ENCODE measurements at regions not wholly inside any gene's neighbourhood (a gene's known extent, or its start where the extent isn't known, plus 50 kb on each side); places are given as distances from the start of the nearest gene placed in this dataset.

DNA sequence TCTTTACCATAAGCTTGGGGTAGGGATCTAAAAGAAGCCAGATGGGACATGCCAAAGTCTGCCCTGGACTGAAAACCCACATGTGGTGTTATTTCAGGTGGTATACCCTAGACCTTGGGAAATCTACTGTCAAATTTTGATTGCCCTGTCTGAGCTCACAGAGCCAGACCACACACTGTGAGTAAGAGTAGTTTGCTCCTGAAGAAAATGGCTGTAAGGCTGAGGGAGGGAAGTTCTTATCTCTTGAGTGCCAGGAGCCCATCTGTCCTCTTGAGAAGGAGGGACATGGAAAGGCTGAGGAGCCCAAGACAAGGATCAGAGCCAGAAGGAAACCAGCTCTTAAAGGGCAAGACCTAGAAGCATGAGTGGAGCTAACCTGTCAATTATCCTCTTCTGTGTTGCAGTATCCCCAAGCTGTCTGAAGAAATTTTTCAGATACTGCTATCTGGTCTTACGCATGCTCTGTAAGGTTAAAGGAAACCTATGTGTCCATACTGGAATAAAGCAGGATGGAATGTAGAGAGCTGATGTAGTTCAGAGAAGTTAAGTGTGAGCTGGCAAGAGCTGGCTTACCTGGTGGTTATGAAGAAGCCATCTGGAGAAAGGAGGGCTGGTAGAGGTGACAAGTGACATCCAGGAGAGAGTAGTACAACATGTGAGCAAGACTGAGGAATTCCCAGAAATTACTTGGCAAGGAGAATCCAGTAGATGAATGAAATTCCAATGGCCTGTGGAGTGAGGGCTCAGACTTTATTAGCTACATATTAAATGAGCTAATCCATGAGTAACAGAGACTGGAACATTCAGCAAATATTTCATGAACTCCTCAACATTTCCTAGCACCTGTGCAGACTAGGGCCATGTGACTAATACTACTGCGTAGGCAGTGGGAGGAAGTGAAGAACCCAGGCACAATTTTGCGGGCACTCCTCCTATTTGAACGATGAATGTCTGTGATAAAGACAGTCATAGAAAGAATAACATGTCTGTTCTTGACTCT, 389.1 kb upstream of the KIF2A start:
- no peak for DNase-seq

DNA sequence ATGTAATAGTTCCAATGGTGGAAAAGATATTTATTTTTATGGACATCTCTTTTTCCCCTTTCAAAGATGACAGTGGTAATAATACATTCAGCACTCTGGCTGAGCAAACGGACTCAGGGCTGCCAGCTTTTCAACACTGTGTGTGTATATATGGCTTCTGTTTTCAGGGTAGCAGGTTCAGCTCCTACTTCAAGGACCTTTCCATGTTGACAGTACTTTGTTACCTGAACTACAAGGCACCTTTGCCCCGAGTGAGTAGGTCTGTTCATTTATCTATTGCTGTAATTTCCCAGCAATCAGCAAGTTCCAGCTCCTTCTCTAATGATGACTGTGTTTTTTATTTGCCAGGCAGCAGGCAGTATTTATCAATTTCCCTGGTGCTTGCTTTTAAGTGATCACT, 387.4 kb upstream of the KIF2A start:
- DNase-seq, result no peak

DNA sequence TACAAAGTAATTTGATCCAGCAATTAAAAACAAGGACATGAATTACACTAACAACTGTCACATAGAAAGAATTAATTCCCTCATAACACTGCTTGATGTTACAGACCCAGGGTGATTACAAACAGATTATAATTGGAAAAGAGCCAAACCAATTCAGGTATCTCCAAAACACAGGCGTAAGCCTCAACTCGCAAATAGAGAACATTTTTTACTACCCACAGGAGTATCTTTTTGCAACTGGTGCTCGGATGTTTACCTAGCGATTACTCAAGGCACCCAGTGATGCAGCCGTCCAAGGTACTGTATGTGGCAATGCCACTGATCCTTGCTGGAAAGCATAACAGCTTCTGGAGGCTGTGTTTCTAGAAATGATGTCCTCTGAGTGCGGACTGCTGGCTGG, 386.1 kb upstream of the KIF2A start:
- DNase-seq, result no peak

DNA sequence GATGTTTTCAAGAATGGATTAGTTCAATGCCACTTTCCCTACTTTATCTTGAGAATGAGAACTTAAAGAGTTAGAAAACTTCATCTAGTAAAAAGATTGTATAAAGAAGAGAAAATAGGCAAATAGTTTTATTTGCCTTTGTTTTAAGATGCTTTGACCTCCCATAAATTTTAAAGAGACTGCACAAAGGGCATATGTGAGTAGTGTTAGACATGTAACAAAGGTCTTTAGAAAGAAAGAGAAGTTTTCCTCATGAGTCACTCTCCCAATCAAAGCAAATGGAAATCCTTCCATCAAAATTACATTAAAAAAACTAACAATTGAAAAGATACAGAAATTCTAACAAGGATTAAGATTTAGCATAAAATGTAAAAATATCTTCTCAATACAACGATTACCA, 381.8 kb upstream of the KIF2A start:
- no peak for DNase-seq

DNA sequence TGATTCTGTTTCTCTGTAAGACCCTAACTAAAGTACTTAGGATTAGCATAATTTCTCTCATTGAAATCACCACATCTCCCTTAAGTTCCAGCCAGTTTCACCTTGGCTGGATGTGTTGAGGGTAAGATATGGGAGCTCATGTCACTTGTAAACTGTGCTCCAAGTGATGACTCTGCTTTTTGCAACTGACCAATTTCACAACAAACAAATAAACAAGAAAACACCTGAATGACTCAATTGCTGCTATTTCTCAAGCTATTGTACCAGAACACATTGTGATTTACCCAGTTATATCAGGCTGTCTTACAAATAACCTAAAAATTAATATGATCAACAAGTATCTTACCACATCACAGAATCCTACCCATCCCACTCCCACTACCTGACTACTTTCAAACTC, 379.1 kb upstream of the KIF2A start:
- DNase-seq, result no peak

DNA sequence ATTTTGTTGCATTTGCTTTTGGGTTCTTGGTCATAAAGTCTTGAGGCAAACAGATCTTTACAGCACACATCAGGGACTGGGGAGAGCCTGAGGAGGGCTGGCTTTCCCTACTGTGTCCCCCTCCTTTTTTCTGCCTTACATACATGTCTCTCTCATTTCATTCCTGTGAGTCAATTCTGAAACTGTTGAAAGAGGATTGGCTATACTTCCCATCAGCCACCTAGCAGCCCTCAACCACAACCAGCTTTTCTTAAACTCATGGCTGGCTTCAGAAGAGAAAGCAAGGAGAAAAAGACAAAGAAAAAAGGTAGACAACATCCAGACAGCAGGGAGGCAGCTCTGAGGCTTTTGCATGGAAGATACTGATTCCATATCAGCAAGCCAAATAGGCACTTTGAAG, 374.8 kb upstream of the KIF2A start:
- DNase-seq, result no peak

DNA sequence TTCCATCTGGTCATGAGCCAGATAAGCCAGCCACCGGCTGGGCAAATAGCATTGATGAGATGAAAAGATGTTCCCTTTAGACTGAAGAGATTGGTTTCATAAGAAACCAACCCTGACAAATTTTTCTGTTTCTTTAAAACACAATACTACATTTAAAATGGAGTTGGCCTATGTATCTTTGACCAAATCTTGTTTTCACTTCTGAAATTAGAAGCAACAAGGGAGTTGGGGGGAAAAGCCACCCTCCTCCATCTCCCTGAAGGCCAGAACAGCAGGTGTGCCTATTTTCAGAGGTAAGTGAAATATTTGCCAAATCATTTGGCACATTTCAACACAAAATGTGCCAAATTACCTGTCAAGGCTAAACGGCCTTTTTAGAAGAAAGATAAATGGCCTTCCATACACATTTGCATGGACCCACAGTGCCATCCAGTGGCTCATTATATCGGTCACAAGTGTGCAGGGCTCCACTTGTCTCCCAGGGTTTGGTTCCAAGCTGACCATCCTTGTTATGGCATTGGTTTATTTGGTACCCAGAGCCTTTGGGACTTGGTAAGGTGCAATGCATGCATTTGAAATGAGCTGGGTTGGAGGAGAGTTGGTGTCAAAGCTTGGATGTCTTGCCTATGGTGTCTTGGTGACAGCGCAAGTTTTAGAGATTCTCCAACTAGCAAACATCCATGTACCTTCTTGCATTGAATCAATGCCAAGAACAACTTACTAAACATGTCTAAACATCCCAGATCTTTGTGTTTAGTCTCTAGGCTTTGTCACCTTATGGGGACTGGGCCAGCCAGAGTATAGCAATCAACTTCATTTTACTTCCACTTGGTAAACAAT, 372.0 kb upstream of the KIF2A start:
- DNase-seq, result peak; percentile 46 to 59

DNA sequence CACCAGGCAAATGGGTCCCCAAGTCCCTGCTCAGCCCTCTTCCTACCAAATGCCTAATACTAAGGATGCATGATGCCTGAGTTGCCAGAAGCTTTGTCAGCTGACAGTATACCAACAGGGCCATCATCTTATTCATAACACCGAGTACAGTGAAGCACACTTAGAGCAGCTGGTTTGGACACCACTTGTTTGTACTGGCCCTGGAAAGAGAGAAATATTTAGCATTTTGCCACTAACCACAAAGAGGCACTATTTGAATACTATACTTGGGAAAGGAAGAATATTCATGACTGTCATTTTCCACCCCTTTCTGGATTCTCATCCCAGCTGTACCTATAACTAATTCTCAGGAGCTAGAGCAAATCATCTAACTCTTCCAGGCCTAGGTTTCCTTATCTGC, 364.4 kb upstream of the KIF2A start:
- DNase-seq, result no peak

DNA sequence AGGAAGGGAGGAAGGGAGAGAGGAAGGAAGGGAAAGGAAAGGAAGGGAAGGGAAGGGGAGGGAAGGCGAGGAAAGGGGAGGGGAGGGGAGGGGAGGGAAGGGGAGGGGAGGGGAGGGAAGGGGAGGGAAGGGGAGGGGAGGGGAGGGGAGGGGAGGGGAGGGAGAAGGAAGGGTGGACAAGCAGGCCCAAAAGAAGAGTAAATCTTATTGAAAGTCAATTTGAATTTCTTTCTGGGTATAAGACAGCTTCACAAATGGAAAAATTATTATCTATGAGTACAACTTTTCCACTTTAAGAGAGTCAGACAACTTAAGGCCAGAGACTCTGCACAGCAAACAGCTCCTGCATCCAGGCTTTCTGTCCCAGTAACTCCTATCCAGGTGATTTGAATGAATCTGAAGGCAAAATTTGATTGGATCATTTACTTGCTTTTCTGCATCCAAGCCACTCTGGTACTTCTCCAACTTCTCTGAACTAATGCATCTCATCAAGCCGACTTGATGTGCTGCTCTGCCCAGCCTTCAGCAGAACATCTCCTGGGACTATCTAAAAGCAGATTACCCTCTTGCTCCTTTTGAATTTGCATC, 363.4 kb upstream of the KIF2A start:
- DNase-seq, result no peak

DNA sequence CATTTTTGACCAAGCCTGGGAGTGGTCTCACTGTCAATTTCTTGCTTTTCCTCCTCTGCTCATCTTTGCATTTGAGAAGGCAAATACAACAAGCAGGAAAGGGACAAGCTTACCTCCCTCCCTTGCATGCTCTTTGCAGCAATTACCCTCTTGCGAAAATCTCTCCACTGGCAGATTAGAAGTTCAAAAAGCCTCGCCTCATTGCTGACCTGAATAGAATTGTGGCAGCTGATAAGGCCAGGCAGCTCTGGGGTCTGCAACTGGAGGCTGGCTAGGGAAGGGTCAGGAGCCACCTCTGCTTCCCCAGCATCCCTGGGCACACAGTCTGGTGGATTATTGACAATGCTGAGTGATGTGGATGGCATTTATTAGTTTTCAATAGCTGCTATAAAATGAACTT, 362.3 kb upstream of the KIF2A start:
- no peak for DNase-seq

DNA sequence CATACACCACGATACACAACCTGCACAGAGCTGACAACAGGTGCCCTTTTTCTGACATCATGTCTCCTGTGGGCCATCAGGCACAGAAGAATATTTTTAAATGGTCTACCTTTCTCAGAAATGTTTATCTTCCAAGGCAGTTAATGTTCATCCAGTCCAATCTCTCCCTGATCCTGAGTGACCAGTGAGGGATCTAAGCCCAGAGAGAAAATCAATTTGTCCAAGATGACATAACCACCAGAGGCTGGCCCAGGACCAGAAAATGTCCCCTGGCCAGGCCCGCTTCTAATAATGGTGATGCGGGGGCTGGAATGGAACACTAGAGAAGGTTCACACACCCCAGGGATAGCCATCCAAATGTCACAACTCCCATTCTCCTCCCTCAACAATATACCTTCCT, 357.9 kb upstream of the KIF2A start:
- no peak for DNase-seq

DNA sequence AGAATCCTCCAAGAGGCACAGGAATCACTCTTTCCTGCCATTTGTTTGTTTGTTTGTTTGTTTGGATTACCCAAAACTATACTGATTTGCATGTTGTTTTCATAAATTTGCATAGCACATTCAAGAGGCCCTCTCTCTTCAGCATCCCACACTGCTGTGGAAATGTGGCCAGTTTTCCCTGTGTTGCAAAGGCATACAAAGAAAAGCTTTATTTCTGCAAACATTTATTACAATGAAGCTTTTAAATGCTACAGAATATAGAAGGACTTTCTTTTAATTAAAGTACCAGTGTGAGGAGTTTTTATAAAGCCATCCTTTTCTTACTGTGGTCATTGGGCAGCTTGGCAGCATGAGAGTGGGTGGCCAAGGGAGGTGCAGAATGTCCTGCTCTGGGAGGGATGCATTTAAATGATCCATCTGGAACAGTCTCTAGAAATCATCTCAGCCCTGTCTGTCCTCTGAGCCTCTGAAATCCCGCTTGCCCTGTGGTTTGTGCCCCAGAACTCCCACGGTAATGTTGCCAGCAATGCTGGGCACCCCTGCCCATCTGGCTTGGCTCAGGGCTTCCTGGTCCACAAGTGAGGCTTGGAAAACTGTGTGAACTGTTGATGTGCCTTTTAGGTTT, 356.8 kb upstream of the KIF2A start:
- DNase-seq, result no peak

DNA sequence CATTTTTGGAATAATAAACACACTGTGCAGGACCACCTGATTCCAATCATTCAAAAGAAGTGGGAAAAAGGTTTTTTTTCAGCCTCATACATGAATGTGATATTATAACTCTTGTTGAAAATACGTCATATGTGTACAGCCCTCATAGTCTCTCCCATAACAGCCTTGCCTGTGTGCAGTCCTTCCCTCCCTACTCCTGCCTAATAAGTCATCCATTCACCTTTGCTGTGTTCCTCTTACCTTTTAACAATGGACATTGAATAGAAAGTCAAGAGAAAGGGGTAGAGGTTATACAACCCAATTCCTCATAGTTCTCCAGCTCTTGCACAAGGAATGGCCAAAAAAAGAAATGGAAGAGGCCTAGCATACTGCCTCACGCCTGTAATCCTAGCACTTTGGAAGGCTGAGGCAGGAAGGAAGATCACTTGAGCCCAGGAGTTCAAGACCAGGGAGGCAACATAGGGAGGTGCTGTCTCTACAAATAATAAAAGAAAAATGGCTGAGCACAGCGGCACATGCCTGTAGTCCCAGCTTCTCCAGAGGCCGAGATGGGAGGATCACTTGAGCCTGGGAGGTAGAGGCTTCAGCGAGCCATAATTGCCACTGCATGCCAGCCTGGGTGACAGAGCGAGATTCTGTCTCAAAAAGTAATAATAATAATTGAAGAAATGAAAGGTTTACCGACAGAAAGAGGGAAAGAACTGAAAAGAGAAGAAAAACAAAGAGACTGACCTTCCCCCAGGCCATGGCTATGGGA, 356.1 kb upstream of the KIF2A start:
- DNase-seq, result no peak

DNA sequence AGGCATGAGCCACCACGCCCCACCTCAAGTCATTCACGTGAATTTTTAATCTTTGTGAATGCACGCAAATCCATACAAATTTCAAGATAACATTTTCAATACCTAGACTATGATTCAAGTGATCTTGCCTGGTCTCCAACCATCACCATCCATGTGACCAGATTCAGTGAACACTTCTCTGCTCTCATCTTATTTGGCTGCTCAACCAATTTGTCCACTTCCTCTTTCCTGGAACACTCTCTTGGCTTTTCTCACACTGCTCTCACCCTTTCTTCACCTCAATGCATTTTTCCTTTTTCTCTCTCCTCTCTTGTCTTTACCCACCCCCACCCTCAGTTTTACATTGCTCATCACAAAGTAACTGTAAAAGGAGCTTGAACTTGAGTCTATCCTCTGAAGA, 354.7 kb upstream of the KIF2A start:
- no peak for DNase-seq

DNA sequence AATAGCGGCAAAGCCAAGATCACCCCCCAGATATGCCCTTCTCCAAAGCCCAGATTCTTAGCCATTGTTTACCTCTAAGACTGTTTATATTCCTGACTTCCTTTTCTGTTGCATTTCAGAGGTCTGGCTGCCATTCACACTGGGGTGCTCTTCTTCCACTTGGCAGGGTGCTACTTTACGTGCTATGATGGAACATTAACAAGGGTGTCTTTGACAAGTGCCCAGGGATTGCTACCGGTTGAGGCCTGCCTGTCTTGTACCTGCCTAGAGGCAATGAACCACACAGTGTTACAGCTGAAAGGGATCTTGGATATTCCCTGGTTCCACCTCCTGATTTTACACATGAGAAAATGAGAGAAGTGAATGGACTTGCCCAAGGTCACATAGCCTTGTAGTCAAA, 352.1 kb upstream of the KIF2A start:
- DNase-seq, result no peak

DNA sequence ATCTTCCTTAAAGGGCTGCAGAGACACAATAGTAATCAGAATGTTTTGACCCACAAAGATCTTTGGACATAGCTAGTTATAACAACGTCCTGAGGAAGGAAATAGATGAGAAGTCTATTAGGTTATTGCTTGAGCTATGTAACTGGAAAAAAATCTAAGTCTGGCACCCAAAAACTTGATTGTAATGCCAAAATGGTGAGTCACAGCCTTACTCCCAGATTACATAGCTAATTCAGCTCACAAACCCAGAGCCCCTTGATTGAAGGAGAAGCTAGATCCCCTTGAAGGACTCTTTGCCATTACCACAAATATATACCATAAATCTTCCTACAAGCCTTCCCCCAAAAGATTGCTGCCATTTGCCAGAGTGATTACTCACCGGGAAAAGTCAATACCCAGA, 341.8 kb upstream of the KIF2A start:
- DNase-seq, result no peak

DNA sequence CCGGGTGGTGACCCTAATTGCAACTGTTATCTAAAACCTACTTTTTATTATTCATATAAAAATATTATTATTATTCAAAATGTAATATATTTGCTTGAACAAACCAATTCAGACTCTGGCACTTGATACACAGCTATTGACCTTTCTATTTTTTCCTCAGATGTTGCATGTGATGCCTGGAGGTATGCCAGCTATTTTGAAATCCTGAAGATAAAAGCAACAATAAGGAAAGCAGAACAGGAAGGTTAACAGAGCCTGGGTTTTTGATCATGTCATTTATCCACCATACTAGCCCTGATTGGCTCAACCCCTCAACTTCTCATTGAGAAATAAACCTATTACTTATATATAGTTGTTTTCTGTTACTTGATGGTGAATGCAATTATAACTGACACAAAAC, 340.9 kb upstream of the KIF2A start:
- DNase-seq, result peak in 1 of 2 donors; percentile 2

DNA sequence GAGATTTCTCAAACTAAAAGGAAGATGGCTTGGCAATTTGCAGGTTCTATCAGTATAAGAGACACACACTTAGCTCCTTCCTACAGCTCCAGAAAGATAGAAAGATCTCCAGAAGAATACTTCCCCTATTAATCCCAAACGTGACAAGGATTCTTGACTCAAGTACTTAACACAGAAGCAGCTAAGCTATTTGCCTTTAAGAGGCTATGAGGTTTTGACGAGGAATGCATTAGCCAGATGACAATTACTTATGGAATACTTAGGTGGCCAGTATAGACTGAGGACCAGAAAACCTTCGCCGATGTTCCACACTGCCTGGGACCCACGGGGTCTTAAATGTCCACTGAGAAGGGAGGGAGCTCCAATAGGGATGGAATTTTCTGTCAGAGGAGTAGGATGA, 340.5 kb upstream of the KIF2A start:
- no peak for DNase-seq

DNA sequence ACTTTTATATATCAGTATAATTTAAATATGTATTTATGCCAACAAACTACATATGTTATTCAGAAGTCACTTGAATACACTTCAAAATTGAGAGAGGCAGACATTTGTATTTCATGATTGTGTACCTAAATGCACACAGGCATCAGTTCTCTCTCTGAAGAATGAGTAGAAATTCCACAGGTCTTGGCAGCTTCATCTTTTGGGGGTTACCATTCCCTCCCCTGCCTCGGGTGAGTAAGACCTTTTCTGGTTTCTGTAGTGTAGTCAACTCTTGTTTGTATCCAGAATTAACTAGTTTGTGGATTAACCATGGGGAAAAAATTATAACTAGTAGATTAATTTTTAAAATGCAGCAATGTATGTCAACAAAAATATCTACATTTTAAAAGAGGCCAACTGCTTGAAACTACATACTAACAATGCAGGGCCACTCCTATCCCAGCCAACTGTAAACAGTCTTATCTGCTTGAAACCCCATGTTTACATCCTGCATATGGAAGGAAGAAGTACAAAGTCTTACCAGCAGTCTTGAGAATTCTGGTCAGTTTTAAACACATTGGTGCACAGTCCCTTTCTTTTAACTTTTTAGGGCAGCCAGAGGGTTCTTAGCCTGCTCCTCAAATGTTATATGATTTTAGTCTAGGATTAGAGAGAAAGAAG, 339.6 kb upstream of the KIF2A start:
- no peak for DNase-seq

DNA sequence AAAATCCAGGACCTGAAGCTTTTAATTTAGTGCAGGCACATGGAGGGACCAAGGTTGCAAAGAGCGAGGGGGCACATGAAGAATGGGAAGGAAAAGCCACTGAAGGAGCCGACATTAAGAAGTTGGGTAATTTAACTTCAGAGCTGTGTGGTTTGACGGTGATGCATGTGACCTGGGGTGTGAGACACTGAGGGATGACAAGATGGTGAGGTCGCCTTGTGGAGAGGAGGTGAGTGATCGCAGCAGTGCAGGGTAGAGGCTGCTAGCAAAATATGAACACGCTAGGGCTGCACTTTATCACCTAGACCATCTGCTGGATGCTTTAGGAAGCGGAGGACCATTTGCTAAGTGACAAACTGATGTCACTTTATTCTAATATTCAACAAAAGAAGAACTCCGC, 339.0 kb upstream of the KIF2A start:
- no peak for DNase-seq

DNA sequence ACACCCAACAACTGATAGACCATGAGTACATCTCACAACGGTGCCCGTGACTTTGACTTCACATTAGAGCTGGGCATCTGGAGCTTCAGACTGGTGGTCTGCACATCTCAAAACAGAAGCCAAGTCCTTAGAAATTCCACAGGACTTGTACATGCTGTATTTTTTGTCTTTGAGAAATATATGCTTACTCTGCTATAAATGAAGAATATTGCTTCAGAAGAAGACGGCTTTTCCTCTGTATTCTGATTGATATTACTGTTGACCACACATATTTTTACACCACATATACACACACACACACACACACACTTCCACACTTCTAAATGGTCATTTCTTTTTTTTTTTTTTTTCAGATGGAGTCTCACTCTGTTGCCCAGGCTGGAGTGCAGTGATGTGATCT, 338.3 kb upstream of the KIF2A start:
- DNase-seq, result no peak

DNA sequence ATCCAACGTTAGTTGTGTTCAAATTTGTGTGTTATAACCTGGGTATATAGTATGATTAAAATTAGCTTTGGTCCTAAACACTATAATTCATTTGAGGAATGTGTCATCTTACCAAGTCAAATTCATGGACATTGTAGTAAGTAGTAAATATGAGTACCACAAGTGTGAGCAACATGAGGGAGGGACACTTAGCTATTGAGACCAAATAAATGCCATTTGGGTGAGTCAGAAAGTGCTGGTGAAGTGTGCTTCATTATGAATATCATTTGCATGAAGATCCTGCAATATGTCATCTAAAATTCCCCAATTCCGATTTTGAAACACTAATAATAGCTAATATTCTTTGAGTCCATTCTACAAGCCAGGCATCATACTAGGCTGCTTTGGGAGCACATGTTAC, 336.7 kb upstream of the KIF2A start:
- no peak for DNase-seq
